Ascending aorta (tissue), 2 donors: ENCODE measurements at regions not wholly inside any gene's neighbourhood (a gene's known extent, or its start where the extent isn't known, plus 50 kb on each side); places are given as distances from the start of the nearest gene placed in this dataset.
A peak's percentile ranks its signal among the peaks of the same experiment; 100 is the strongest.

Source experiments
- DNase-seq, 2 donors: peaks; one replicate each; pipeline ENCODE4 v3.0.0-alpha.2; 2019; ENCODE audit warnings: low spot score in 2 of 2
- H3K27ac ChIP-seq, 2 donors: fragments of 200-600 bp; sonication (generic); one replicate each; pipeline ENCODE4 v1.5.1; 2016 to 2017; ENCODE audit warnings: mild to moderate bottlenecking in 1 of 2
- H3K27me3 ChIP-seq: fragments of 200-600 bp; sonication (generic); one replicate; pipeline ENCODE4 v1.5.1; 2017
- H3K36me3 ChIP-seq, 2 donors: fragments of 200-600 bp; sonication (generic); one replicate each; pipeline ENCODE4 v1.5.1; 2016
- H3K4me1 ChIP-seq, 2 donors: fragments of 200-600 bp; sonication (generic); one replicate each; pipeline ENCODE4 v1.5.1; 2016 to 2017; ENCODE audit warnings: mild to moderate bottlenecking in 1 of 2
- H3K4me3 ChIP-seq, 2 donors: fragments of 200-600 bp; sonication (generic); one replicate each; pipeline ENCODE4 v1.5.1; 2016 to 2017; ENCODE audit warnings: mild to moderate bottlenecking in 1 of 2
- H3K9me3 ChIP-seq, 2 donors: fragments of 200-600 bp; sonication (generic); one replicate each; pipeline ENCODE4 v1.5.1; 2016
- CTCF ChIP-seq, 3 experiments: fragments of 200-600 bp in 2 of 3; fragments of 450-650 bp in 1 of 3; sonication (generic) in 2 of 3; IDR thresholded peaks; one replicate each; pipeline ENCODE4 v1.5.1; 2016 to 2019; ENCODE audit warnings: antibody characterized with exemption in 3 of 3, mild to moderate bottlenecking in 1 of 3, moderate library complexity in 1 of 3
- intact Hi-C: fragments of 100-400 bp; cut with DNase I; formaldehyde crosslinking; loops from one replicate; pipeline ENCODE4 v1.15.1; 2023

GRCh38 chr14:99015833-99016232, 256.2 kb downstream of the BCL11B start:
- Histone ChIP-seq H3K9me3 (no peaks in the 10 kb centered on the region), H3K36me3 (no peaks in the 10 kb centered on the region), H3K27me3 (no peaks in the 10 kb centered on the region), H3K27ac (no peak overlapping the region), H3K4me3 (no peak overlapping the region), H3K4me1 (peaks cover 0 to 2% of the 10 kb centered on the region in 2 donors)
- no peak for DNase-seq
- intact Hi-C loops = no loop called here
- no peak for TF ChIP-seq CTCF (IDR thresholded peaks at IDR 0.05)

GRCh38 chr14:99023371-99023770, 248.6 kb downstream of the BCL11B start:
- Histone ChIP-seq H3K9me3 (no peaks in the 10 kb centered on the region), H3K4me3 (no peak overlapping the region), H3K27me3 (no peaks in the 10 kb centered on the region), H3K4me1 (no peaks in the 10 kb centered on the region), H3K27ac (no peak overlapping the region), H3K36me3 (no peaks in the 10 kb centered on the region)
- DNase-seq = no peak
- intact Hi-C loops = no loop called here
- TF ChIP-seq CTCF (IDR thresholded peaks at IDR 0.05) = no peak

- no peak for TF ChIP-seq CTCF (IDR thresholded peaks at IDR 0.05)
- Histone ChIP-seq H3K4me3 (no peak overlapping the region), H3K9me3 (no peaks in the 10 kb centered on the region), H3K27ac (no peak overlapping the region), H3K4me1 (no peaks in the 10 kb centered on the region), H3K27me3 (no peaks in the 10 kb centered on the region), H3K36me3 (no peaks in the 10 kb centered on the region)
- no peak for DNase-seq
- intact Hi-C loops = no loop called here
Observed at GRCh38 chr14:99024926-99025325, 247.1 kb downstream of the BCL11B start.

- Histone ChIP-seq H3K36me3 (no peaks in the 10 kb centered on the region), H3K27me3 (no peaks in the 10 kb centered on the region), H3K9me3 (no peaks in the 10 kb centered on the region), H3K4me3 (no peak overlapping the region), H3K4me1 (no peaks in the 10 kb centered on the region), H3K27ac (no peak overlapping the region)
- no peak for TF ChIP-seq CTCF (IDR thresholded peaks at IDR 0.05)
- DNase-seq = no peak
- intact Hi-C loops = no loop called here
Observed at GRCh38 chr14:99025418-99025817, 246.6 kb downstream of the BCL11B start.

- Histone ChIP-seq H3K4me1 (no peaks in the 10 kb centered on the region), H3K4me3 (no peak overlapping the region), H3K9me3 (no peaks in the 10 kb centered on the region), H3K36me3 (no peaks in the 10 kb centered on the region), H3K27me3 (no peaks in the 10 kb centered on the region), H3K27ac (no peak overlapping the region)
- TF ChIP-seq CTCF (IDR thresholded peaks at IDR 0.05) = no peak
- intact Hi-C loops = no loop called here
- peak in 1 of 2 donors; percentile 39 for DNase-seq
Observed at GRCh38 chr14:99026471-99026870, 245.5 kb downstream of the BCL11B start.

GRCh38 chr14:99028041-99028440, 244.0 kb downstream of the BCL11B start:
- no peaks in the 10 kb centered on the region for H3K36me3 ChIP-seq
- H3K9me3 ChIP-seq = no peaks in the 10 kb centered on the region
- no peaks in the 10 kb centered on the region for H3K4me1 ChIP-seq
- no peak for TF ChIP-seq CTCF (IDR thresholded peaks at IDR 0.05)
- H3K4me3 ChIP-seq = no peak overlapping the region
- no peaks in the 10 kb centered on the region for H3K27me3 ChIP-seq
- no peak overlapping the region for H3K27ac ChIP-seq
- intact Hi-C loops = no loop called here
- peak in 1 of 2 donors; percentile 56 for DNase-seq
